ENCODE measurements at regions not wholly inside any gene's neighbourhood (a gene's known extent, or its start where the extent isn't known, plus 50 kb on each side); places are given as distances from the start of the nearest gene placed in this dataset.

DNA sequence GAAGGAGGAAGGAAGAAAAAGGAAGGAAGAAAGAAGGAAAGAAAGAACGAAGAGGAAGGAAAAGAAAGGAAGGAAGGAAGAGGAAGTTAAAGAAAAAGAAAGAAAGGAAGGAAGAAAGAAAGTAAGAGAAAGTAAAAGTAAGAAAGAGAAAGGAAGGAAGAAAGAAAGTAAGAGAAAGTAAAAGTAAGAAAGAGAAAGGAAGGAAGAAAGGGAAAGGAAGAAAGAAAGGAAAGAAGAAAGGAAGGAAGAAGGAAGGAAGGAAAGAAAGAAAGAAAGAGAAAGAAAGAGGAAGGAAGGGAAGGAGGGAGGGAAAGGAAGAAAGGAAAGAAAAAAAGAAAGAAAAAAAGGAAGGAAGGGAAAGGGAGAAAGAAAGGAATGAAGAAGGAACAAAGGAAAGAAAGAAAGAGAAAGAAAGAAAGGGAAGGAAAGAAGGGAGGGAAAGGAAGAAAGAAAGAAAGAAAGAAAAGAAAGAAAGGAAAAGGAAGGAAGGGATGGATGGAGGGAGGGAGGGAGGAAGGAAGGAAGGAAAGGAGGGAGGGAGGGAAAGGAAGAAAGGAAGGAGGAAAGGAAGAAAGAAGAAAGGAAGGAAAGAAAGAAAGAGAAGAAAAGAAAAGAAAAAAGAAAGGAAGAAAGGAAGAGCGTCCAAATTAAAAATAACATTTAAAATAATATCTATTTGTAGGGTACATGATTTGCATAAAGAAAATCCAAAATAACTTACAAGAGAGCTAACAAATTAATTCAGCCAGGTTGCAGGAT, 827.9 kb downstream of the TSN start:
- TF ChIP-seq, protein P1, sequence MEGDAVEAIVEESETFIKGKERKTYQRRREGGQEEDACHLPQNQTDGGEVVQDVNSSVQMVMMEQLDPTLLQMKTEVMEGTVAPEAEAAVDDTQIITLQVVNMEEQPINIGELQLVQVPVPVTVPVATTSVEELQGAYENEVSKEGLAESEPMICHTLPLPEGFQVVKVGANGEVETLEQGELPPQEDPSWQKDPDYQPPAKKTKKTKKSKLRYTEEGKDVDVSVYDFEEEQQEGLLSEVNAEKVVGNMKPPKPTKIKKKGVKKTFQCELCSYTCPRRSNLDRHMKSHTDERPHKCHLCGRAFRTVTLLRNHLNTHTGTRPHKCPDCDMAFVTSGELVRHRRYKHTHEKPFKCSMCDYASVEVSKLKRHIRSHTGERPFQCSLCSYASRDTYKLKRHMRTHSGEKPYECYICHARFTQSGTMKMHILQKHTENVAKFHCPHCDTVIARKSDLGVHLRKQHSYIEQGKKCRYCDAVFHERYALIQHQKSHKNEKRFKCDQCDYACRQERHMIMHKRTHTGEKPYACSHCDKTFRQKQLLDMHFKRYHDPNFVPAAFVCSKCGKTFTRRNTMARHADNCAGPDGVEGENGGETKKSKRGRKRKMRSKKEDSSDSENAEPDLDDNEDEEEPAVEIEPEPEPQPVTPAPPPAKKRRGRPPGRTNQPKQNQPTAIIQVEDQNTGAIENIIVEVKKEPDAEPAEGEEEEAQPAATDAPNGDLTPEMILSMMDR (IDR thresholded peaks at IDR 0.05; ENCODE audit: low read depth, low read length), result no peak
- TF ChIP-seq POLR2A (IDR thresholded peaks at IDR 0.05; ENCODE audit: extremely low read depth, insufficient read length) (no peak), MYC (IDR thresholded peaks at IDR 0.05; ENCODE audit: low read depth, low read length) (no peak), MAX (IDR thresholded peaks at IDR 0.05; ENCODE audit: low read depth, low read length) (no peak)
